IPS DF 19.7 (cell line): ENCODE measurements at regions not wholly inside any gene's neighbourhood (a gene's known extent, or its start where the extent isn't known, plus 50 kb on each side); places are given as distances from the start of the nearest gene placed in this dataset.
"Not testable (repeated sequence)": the region's sequence is repeated elsewhere in the genome, so short reads cannot be mapped to it uniquely, and the experiment has no call there.

ENCODE experiments used
- DNase-seq: peaks from one replicate; pipeline ENCODE4 v3.0.0-alpha.2; 2013; ENCODE audit warnings: low read depth, low spot score

DNA sequence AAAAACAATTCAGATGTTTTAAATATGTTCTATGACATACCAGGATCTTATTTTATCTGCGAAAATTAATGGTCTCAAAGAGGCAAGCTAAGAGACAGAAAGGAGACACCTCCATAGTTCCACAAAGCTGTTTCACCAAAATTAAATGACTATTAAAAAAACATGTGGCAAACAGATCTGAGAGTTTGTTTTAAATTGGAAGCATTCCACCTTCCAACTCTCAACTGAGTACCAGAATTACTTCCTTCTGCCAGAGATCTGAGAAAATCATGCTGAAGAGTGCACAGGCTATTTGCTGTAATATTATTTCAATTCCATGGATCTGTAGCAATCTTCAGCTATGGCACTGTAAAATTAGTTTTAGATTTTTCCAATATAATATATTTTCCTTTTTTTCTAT lies 669.5 kb upstream of the MARCKS start:
- no peak for DNase-seq

DNA sequence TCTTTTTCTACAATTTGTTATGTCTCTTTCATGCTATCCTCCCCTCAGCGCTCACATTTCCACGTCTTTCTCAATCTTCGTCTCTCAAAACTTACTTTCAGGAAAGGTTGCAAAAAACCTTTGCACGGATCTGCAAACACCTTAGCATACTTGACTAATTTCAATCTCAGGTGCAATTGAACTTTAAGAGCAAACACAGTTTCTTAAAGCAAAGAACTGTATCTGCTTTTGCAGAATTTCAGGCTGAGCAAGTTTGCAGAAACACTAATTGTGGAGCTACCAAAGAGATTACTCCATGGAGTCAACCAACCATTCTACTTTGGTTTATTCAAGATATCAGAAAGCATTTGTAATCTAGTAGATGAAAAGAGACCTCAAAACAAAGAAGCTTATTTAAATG lies 668.2 kb upstream of the MARCKS start:
- DNase-seq = no peak

DNA sequence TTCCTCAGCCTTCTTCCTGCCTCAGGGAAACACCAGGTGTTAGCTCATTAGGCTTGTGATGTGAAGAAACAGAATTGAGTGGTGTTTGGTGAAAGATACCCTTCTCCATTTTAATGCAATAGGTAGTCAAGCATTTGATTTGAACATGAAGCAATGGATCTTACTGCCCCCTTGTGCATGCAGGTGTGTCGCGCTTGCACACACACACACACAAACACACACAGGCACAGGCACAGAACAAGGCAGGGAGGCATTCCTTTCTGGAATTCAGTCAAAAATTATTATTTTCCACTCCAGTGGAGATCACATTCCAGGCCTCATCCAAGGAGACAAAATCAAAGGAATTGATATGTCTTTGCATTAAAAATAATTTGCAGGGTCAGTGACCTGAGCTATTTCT lies 667.0 kb upstream of the MARCKS start:
- no peak for DNase-seq

DNA sequence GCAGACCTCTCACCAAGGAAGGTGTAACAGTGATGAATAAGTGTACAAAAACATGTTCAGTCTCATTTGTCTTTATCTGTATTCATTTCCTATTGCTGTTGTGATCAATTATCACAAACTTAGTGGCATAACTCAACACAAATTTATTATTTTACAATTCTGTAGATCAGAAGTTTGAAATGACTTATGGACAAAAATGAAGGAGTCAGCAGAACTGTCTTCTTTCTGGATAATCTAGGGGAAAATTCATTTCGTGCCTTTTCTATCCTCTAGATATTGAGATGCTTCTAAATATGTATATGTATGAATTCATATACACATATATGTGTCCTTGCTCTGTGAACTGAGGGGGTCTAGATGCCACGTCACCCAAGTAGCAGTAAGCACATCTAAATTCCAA lies 663.1 kb upstream of the MARCKS start:
- DNase-seq = no peak

DNA sequence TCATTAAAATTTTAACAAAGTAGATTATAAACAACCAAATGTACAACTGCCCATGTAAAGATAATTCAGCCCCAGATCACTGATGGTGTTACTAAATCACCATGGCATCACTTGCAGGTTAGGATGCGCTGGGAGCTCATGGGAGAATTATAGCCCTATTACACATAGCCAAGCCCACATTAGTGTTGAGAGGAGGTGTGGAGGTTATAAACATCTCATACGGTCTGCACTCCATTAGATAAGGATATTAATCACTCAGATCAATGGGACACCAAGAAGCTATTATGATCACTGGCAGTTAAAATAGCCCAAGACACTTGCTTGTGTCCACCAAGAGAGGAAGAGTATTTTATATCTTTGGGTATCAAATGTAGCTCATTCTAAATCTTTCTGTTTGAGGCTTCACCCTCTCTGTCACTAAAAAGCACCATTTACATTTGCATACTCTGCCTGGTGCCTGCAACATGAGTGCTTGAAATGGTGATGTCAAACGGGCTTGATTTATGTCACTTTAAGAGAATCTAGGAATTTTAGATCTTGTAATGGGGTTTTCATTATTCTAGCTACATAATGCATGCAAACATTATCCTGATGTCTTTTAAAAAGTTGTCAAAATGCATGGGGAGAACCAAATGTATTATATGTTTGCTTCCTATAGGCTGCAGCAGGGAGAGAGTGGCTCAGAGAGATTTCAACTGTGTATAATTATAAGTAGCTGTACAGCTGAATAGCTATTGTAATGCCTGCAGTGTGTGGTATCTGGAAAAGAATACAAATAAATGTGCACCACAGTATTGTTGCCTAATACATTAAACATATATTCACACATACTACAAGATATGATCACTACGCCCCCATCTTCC lies 654.1 kb upstream of the MARCKS start:
- no peak for DNase-seq

DNA sequence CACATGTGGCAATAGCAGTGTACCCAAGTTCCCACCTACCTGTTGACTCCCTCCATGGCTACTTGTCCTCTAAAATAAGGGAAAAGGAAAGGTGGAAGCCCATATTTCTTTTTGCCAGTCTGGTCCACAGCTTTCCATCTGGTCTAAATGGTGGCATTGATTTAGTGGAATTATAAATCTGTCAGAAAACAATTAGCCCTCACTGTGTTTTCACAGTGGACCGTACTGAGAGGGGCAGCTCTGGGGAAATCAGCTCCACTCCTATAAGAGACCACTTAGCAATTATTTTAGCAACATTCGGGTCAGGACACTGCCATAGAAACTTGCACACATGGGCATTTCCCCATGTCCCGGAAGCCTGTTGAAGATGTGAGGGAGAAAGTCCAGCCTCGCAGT lies 653.4 kb upstream of the MARCKS start:
- DNase-seq = no peak

DNA sequence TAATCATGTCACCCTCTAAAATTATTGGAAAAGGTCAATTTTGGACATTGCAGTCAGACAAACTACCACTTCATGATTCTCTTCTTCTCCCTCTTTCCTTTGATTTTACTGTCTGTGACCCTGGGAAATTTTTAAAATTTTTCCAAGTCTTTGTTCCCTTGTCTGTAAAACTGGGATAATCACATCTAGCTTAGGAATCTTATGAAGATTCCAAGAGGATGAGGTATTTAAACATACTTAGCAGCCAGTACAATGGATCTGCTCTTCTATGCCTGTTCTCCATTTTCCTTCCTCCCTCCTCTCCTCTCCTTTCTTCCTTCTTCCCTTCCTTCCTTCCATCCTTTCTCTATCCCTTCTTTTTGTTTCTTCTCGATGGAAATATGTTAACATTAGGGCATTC lies 651.6 kb upstream of the MARCKS start:
- DNase-seq = no peak

DNA sequence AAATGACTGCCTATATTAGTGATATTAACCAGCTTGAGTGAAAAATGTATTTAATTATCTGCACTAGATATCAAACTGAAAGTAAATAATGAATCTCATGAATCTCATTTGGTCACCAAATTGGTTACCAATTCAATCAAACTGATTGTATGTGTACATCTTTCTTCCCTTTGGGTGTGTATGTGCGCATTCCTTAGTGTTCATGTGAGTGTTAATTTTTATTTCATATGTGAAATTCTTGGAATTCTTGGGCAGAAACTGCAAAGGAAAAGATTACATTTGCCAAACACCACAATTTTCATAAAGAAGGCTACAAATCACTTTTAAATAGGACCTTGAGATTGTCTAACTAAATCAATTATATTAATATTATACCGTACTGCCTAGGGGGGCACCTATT lies 648.4 kb upstream of the MARCKS start:
- no peak for DNase-seq

DNA sequence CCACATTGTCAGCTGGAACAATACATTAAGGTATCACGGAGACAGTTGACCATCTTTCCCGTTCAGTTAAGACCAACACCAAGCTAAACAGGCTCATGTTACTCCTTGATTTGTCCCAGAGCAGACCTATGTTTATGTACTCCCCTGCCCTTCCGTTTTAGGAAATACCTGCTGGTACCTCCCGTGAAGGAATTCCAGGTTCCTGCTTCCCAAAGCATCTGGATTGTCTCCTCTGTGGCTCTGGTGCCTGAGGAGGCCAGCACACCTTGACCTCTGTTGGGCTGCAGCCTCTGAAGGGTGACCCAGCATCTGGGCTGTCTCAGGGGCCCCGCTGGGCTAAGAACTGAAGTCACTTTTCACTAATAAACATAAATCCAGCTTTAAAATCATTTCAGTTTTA lies 647.8 kb upstream of the MARCKS start:
- peak; percentile 17 for DNase-seq

DNA sequence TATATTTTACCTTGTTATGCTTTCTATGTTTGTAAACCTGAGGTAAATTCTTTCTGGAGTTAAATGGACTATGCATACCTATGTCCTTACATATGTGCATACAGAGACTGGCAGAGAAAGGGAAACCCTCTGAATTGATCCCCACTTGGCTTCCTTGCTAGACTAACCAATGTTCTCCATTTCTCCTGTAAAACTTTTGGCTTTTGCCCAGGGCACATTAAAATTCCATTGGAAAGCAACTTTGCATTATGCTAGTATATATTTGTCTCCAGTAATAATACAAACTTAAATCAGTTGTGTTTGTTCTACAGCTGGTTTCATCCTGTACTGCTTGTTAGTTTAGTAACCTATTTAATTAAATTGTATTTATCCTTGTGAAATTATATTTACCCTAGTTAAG lies 646.0 kb upstream of the MARCKS start:
- no peak for DNase-seq

DNA sequence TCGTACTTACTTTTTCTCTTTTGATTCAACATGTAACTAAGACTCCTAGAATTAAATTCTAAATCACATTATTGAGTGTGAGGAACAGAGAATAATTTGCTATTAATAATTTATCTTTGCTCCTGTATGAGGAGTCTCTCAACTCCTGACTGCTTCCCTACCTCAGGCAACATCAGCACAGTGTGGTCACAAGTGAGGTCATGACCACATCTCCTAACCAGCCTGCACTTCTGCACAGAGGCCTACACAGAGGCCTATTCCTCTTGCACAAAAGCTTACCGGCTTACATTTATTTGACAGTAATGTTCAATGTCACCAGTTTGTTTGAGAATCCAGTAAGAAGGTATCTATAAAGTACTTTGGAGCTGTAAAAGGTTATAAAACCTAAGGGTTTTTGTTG lies 637.4 kb upstream of the MARCKS start:
- no peak for DNase-seq

DNA sequence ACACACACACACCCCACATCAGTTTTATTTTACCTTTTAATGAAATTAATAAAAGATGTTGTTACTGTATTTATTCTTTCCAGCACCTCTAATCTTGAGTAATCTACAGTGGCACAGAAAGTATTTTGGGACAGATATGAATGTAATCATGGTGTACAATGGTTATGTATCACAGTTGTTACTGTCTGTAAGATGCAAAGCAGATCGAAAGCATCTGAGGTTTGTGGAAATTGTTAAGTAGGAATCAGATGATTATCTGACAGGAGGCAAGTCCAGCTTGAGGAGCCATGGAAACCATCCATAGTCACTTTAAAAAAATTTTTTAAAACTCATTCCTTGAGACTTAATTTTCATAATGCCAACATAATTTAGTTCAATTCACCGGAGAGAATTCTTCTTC lies 636.3 kb upstream of the MARCKS start:
- DNase-seq = no peak

DNA sequence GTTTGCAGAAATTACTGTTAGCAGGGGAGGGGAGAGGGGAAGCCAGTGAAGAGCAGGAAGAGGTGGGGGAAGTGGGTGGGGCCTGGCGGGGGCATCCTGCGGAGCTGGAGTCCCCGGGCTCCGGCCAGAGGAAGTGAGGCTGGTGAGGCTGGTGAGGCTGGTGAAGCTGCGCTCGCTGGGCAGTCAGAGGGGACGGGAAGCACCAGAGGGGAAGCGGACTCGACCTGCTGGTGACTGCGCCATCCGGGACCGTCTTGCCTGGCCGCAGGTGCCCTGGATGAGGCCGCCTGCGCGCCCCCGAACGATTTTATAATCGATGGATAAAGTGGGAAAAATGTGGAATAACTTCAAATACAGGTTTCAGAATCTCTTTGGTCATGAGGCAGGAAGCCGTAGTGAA lies 635.3 kb upstream of the MARCKS start:
- no peak for DNase-seq

DNA sequence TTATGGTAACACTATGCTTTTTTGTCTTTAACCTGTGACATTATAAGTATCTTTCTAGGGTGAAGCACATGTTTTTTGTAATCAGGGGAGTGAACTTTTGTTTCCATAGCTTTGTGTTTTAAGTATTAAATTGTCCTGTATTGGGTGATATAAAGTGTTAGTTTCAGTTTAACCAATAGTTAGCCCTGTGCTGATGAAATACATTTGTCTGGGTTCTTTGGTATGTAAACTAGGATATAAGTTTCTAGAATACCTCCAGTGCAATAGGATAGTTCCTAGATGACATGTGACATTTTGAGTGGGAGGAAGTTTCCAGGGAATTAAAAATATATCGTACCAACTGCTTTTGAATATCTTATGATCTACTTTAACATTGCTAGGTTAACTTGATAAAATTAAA lies 611.0 kb upstream of the MARCKS start:
- no peak for DNase-seq

DNA sequence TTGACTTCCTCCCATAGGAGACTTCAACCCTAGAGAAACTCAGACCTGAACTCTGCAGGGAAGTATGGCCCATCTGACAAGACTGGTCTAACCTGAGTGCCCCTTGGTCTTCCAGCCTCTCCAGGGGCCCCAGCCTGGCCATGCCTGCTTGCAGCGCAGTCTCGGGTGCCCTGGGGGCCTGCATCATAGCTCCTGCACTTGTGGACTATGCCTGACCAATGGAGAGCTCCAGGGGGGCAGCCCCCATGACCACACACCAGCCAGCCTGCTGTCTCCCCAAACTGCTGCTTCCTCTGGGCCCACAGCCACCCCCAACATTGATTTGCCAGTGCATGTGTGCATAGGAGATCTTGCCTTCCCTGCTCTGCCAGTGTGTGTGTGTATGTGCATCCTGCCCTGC lies 608.6 kb upstream of the MARCKS start:
- DNase-seq = no peak

DNA sequence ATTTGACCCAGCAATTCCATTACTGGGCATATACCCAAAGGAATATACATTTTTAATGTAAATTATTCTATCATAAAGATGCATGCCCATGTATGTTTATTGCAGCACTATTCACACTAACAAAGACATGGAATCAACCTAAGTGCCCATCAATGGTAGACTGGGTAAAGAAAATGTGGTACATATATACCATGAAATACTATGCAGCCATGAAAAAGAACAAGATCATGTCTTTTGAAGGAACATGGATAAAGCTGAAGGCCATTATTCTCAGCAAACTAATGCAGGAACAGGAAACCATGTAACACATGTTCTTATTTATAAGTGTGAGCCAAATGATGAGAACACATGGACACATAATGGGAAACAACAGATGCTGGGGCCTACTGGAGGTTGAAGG lies 603.0 kb upstream of the MARCKS start:
- not testable (repeated sequence) for DNase-seq

DNA sequence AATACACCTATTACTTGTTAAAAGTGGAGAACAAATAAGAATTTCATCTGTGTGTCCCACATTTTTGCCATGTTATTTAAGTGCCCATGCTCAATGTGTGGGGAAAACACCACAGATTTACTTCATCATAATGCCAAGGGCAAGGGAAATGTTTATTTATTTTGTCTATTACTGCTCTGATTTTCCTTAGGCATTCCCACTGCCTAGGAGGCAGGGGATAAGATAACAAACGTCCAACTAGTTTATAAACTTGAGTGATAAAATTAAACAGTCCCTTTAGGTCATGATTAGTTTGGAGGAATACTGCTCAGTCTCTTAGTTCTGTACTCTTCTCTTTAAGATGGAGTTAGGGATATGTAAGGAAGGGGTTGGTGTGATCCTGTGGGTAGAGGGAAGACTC lies 598.4 kb upstream of the MARCKS start:
- DNase-seq = no peak

DNA sequence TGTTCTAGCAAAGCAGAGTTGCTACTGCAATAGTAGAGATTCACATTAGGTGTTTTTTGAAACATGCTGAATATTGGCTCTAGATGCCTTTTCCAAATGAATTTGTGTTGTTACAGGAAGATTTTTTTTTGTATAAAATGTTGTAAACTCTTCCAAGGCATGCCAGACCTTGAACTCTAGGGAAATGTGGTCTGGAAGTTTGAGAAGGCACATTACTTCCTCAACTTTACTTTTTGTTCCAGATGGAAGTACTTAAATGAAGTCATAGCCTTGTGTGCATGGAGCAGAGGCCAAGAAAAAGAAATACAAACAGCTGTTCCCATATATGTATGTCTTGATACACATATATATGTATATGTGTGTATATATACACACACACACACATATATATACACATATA lies 585.7 kb upstream of the MARCKS start:
- DNase-seq = no peak

DNA sequence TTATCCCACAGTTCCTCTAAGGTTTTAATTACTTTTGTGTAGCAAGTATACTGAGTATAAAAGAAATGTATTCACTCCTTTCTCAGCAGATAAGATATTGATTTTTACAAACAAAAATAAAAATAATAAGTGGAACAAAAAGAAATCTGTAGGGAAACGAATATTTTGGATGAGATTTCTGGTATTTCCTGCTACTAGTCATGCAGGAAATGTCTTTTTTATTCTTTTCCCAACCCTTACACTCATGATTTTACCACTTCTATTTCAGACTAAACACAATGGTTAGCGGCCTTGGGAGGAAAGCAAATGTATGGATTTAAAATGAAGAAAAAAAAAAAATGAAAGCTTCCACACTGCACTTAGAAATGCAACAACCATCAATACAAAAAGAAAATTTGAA lies 580.5 kb upstream of the MARCKS start:
- no peak for DNase-seq

DNA sequence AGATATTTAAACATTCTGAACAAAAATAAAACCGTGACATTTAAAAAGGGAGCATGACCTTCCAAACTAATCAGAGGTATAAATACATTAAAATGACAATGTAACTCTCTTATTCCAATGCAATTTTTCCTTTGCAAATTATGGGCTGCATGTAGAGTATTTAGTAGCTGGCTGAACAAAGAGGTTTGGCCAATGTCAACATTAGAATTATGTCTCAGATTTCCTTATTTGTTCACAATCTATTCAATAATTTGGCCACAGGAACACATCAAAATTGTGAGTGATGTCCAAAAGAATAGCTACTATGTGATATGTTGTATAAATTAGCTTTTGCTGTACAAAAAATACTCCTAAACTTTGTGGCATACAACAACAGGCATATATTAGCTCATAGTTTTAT lies 580.0 kb upstream of the MARCKS start:
- DNase-seq = no peak

DNA sequence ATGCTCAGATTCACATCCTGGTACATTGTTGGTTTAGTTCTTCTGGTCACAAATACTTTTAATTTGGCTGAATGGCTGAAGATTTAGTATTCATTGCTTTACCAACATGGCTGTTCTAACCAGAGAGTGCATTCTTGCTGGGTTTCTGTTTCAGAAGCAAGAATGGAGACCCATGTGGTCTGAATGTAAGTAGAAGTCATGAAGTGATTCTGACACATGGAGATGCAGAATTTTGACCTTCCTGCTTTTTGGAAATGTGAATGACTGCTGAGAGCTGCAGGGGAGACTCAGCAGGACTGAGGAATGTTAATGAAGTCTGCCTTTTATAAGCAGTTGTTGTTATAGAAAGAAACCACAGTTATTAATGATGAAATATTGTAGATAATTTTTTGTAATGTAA lies 576.1 kb upstream of the MARCKS start:
- DNase-seq = peak; percentile 9

DNA sequence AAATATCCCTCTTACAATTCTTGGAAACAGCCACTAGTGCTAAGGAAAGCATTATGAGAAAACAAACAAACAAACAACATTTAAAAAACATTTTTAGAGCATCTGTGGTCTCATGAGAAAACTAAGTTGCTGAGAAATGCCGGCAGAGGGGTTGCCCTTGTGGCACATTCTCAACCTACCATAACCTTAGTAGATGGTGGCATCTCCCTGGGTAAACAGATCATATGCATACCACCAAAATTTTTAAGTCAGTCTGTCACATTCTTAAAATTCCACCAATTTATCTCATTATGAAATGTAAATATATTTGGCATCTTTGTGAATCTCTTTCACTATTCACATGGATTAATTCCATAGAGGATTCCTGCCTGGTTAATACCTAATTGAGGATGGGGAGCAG lies 575.7 kb upstream of the MARCKS start:
- no peak for DNase-seq

DNA sequence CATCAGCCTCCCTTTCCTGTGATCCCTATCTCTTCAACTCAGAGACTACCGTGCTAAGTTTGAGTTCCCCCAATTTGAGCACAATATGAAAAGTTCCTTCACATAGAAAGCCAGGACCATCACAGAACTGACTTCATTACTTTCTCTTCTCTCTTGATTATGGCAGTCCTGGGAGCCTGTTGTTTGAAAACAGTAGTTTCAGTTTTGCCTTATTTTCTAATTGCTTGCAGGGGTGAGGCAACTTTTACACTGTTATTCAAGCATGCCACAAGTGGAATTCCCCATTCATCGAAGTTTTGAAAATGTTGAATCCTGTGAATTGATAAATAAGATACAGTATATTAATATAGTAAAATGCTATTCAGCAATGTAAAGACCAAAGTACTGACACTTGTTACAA lies 569.7 kb upstream of the MARCKS start:
- DNase-seq = no peak

DNA sequence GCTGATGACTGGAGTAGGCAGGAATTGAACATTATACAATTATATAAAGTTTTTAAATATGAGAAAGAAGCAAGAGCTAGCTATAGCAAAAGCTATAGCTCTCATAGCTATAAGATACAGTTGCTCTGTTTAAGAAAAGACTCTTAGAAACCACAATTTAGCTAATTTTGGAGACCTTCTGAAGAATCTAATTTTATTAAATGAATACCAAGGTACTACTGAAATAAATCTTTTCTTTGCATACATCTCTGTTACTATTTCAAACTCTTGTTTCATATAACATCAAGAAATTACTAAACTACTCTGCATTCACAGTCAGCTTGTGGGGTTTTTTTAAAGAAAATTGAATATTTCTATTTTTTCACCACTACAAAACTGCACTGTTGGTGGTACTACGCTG lies 568.7 kb upstream of the MARCKS start:
- DNase-seq = no peak
